ENCODE measurements at regions not wholly inside any gene's neighbourhood (a gene's known extent, or its start where the extent isn't known, plus 50 kb on each side); places are given as distances from the start of the nearest gene placed in this dataset.

GRCh38 chr15:26442680-26443079, 330.2 kb downstream of the GABRB3 start:
- no peak for TF ChIP-seq CTCF (IDR thresholded peaks at IDR 0.05; ENCODE audit: low read depth, low read length)
- Histone ChIP-seq H3K27me3 (ENCODE audit: control insufficient read depth, insufficient read depth, low read length) (no peaks in the 10 kb centered on the region), H3K27ac (ENCODE audit: low read depth, low read length) (no peak overlapping the region), H3K4me3 (ENCODE audit: low read depth, low read length) (no peak overlapping the region), H3K9me3 (ENCODE audit: control insufficient read depth, insufficient read depth, low read length) (peaks cover 22% of the 10 kb centered on the region)
- ChIA-PET CTCF (no interaction called here), POLR2A (no interaction called here)
- no peak for DNase-seq (ENCODE audit: low read depth, low spot score)

DNA sequence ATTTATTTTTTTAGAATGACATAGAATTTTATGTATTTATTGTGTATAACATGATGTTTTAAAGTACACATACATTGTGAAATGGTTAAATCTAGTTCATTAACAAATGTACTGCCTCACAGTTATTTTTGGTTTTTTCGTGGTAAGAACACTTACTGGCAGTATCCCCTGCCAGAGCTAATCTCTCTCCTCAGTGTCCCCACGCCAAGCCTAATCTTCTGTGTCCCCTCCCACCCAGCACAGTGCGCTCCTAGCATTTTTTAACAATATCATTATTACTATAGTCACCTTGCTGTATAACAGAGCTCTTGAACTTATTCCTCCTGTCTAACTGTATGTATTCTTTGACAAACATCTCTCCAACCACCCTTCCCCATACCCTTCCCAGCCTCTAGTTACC, 333.2 kb downstream of the GABRB3 start:
- no peak for TF ChIP-seq CTCF (IDR thresholded peaks at IDR 0.05; ENCODE audit: low read depth, low read length)
- no peak overlapping the region for H3K27ac ChIP-seq (ENCODE audit: low read depth, low read length)
- no peaks in the 10 kb centered on the region for H3K27me3 ChIP-seq (ENCODE audit: control insufficient read depth, insufficient read depth, low read length)
- DNase-seq (ENCODE audit: low read depth, low spot score): no peak
- peaks cover 32% of the 10 kb centered on the region for H3K9me3 ChIP-seq (ENCODE audit: control insufficient read depth, insufficient read depth, low read length)
- no peak overlapping the region for H3K4me3 ChIP-seq (ENCODE audit: low read depth, low read length)
- CTCF ChIA-PET: no interaction called here
- POLR2A ChIA-PET: no interaction called here

GRCh38 chr15:26438718-26439117, 334.1 kb downstream of the GABRB3 start:
- no peak for TF ChIP-seq CTCF (IDR thresholded peaks at IDR 0.05; ENCODE audit: low read depth, low read length)
- no peak overlapping the region for H3K4me3 ChIP-seq (ENCODE audit: low read depth, low read length)
- H3K27ac ChIP-seq (ENCODE audit: low read depth, low read length): no peak overlapping the region
- DNase-seq (ENCODE audit: low read depth, low spot score): no peak
- ChIA-PET POLR2A (no interaction called here), CTCF (no interaction called here)
- peaks cover 36% of the 10 kb centered on the region for H3K9me3 ChIP-seq (ENCODE audit: control insufficient read depth, insufficient read depth, low read length)
- H3K27me3 ChIP-seq (ENCODE audit: control insufficient read depth, insufficient read depth, low read length): no peaks in the 10 kb centered on the region

DNA sequence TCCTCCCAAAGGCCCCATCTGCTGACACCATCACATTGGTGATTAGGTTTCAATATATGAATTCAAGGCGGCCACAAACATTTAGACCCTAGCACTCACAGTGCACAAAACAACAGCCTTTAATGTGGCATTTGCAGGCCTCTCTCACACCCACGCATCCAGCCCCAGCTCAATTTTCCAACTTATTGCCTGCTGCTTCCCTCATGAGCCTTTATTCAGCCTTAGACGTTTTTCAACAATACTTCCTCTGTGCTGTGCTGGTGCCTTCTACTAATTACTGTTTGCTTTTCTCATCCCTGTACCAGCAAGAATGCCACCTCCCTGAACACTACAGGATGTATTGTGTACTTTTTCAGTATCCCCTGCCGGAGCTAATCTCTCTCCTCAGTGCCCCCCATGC, 334.6 kb downstream of the GABRB3 start:
- ChIA-PET CTCF (no interaction called here), POLR2A (no interaction called here)
- H3K27ac ChIP-seq (ENCODE audit: low read depth, low read length): no peak overlapping the region
- no peak for TF ChIP-seq CTCF (IDR thresholded peaks at IDR 0.05; ENCODE audit: low read depth, low read length)
- no peak for DNase-seq (ENCODE audit: low read depth, low spot score)
- H3K9me3 ChIP-seq (ENCODE audit: control insufficient read depth, insufficient read depth, low read length): peaks cover 37% of the 10 kb centered on the region
- no peak overlapping the region for H3K4me3 ChIP-seq (ENCODE audit: low read depth, low read length)
- H3K27me3 ChIP-seq (ENCODE audit: control insufficient read depth, insufficient read depth, low read length): no peaks in the 10 kb centered on the region

DNA sequence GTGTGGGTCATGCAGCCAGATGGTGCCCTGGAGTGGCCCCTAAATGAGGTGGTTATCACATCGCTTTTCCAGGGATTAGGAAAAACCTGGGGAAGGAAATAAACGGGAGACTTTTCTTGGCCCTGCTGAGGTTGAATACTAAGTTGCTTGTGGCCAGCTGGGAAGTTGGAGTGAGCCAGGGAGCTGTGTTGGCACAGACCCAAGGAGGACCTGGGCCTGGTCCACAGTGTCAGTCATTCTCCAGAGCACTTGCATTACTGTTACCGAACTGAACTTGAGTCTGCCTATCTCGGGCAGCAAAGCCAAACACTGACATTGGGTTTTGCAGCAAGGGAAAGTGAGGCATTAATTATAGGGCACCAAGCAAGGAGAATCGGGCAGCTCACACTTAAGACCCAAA, 339.0 kb downstream of the GABRB3 start:
- POLR2A ChIA-PET: no interaction called here
- Histone ChIP-seq H3K4me3 (ENCODE audit: low read depth, low read length) (no peak overlapping the region), H3K27me3 (ENCODE audit: control insufficient read depth, insufficient read depth, low read length) (no peaks in the 10 kb centered on the region), H3K9me3 (ENCODE audit: control insufficient read depth, insufficient read depth, low read length) (peaks cover 33% of the 10 kb centered on the region), H3K27ac (ENCODE audit: low read depth, low read length) (no peak overlapping the region)
- CTCF ChIA-PET: no interaction called here
- no peak for TF ChIP-seq CTCF (IDR thresholded peaks at IDR 0.05; ENCODE audit: low read depth, low read length)
- DNase-seq (ENCODE audit: low read depth, low spot score): no peak
